ENCODE measurements at regions not wholly inside any gene's neighbourhood (a gene's known extent, or its start where the extent isn't known, plus 50 kb on each side); places are given as distances from the start of the nearest gene placed in this dataset.

DNA sequence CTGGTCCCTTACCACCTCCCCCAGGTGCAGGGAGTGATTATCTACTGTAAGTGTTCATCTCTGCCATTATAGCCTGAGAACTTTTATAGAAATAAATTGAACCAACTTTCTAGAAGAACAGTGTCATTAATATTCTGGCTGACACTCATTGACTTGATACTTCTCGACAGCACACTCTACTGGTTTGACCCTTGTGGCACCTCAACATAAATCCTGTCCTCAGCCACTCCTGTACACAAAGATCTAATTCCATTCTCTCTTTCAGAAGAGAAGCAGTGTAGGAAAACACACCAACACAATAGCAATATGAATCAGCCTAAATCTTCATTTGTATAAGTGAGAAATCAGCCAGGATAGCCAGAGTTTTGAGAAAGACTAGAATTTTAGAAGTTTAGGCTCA is 417.7 kb downstream of the TAF11L14 start:
- H3K27me3 ChIP-seq (ENCODE audit: control insufficient read depth, insufficient read depth, low read length), result no peaks in the 10 kb centered on the region
- intact Hi-C loops (cut with micrococcal nuclease; ENCODE audit: unreplicated experiment) (no loop called here), in situ Hi-C loops (cut with HindIII; ENCODE audit: low pct_unique_long_range_greater_than_20kb, low sequenced_read_pairs) (no loop called here)
- BruUV-seq (replicated peaks), result no TSS peak
- ChIA-PET POLR2A (no interaction called here), CTCF (no interaction called here)
- no peak overlapping the region for H3K27ac ChIP-seq (ENCODE audit: low read length)
- H3K9me3 ChIP-seq (ENCODE audit: control insufficient read depth, insufficient read depth, low read depth, low read length), result no peaks in the 10 kb centered on the region
- H3K4me1 ChIP-seq (ENCODE audit: control insufficient read depth, insufficient read depth, low read length), result no peaks in the 10 kb centered on the region
- no peak overlapping the region for H3K4me3 ChIP-seq (ENCODE audit: low read depth in 2 of 2, low read length in 2 of 2)
- TF ChIP-seq SIN3A (IDR thresholded peaks at IDR 0.05; ENCODE audit: borderline replicate concordance, insufficient read depth, low read depth, low read length) (no peak), TCF7L2 (IDR thresholded peaks at IDR 0.05; ENCODE audit: low read depth, low read length) (no peak), POLR2AphosphoS5 (IDR thresholded peaks at IDR 0.05; ENCODE audit: low read depth, low read length) (no peak)
- TF ChIP-seq, protein P1, sequence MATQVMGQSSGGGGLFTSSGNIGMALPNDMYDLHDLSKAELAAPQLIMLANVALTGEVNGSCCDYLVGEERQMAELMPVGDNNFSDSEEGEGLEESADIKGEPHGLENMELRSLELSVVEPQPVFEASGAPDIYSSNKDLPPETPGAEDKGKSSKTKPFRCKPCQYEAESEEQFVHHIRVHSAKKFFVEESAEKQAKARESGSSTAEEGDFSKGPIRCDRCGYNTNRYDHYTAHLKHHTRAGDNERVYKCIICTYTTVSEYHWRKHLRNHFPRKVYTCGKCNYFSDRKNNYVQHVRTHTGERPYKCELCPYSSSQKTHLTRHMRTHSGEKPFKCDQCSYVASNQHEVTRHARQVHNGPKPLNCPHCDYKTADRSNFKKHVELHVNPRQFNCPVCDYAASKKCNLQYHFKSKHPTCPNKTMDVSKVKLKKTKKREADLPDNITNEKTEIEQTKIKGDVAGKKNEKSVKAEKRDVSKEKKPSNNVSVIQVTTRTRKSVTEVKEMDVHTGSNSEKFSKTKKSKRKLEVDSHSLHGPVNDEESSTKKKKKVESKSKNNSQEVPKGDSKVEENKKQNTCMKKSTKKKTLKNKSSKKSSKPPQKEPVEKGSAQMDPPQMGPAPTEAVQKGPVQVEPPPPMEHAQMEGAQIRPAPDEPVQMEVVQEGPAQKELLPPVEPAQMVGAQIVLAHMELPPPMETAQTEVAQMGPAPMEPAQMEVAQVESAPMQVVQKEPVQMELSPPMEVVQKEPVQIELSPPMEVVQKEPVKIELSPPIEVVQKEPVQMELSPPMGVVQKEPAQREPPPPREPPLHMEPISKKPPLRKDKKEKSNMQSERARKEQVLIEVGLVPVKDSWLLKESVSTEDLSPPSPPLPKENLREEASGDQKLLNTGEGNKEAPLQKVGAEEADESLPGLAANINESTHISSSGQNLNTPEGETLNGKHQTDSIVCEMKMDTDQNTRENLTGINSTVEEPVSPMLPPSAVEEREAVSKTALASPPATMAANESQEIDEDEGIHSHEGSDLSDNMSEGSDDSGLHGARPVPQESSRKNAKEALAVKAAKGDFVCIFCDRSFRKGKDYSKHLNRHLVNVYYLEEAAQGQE (IDR thresholded peaks at IDR 0.05; ENCODE audit: insufficient read depth in 1 of 2, low read depth in 2 of 2, low read length in 1 of 2), result no peak
- TF ChIP-seq, protein P2, sequence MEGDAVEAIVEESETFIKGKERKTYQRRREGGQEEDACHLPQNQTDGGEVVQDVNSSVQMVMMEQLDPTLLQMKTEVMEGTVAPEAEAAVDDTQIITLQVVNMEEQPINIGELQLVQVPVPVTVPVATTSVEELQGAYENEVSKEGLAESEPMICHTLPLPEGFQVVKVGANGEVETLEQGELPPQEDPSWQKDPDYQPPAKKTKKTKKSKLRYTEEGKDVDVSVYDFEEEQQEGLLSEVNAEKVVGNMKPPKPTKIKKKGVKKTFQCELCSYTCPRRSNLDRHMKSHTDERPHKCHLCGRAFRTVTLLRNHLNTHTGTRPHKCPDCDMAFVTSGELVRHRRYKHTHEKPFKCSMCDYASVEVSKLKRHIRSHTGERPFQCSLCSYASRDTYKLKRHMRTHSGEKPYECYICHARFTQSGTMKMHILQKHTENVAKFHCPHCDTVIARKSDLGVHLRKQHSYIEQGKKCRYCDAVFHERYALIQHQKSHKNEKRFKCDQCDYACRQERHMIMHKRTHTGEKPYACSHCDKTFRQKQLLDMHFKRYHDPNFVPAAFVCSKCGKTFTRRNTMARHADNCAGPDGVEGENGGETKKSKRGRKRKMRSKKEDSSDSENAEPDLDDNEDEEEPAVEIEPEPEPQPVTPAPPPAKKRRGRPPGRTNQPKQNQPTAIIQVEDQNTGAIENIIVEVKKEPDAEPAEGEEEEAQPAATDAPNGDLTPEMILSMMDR (IDR thresholded peaks at IDR 0.05), result no peak
- DNase-seq (ENCODE audit: low read depth, low spot score), result no peak
- no peak for ATAC-seq
- no peaks in the 10 kb centered on the region for H3K36me3 ChIP-seq (ENCODE audit: control insufficient read depth, insufficient read depth, low read length)

DNA sequence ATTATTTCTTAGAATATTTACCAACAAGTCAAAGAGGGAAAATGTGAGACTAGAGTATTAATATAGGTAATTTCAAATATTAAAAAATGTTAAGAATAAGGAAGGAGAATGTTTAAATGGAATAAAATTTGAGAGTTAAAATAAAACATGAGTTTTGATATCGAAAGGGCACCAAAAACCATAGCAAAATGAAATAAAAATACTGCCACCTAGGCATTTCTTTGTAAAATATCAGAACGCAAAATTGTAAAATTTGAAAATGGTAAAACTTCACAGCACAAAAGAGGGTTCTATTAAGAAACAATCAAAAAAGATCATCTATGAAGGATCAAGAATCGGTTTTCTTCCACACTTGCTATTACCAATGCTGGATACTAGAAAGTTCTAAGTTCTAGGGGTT is 418.3 kb downstream of the TAF11L14 start:
- CTCF ChIA-PET, result no interaction called here
- TF ChIP-seq, protein P1 (IDR thresholded peaks at IDR 0.05; ENCODE audit: insufficient read depth in 1 of 2, low read depth in 2 of 2, low read length in 1 of 2), result no peak
- TF ChIP-seq TCF7L2 (IDR thresholded peaks at IDR 0.05; ENCODE audit: low read depth, low read length), result no peak
- TF ChIP-seq POLR2AphosphoS5 (IDR thresholded peaks at IDR 0.05; ENCODE audit: low read depth, low read length), result no peak
- TF ChIP-seq SIN3A (IDR thresholded peaks at IDR 0.05; ENCODE audit: borderline replicate concordance, insufficient read depth, low read depth, low read length), result no peak
- TF ChIP-seq, protein P2 (IDR thresholded peaks at IDR 0.05), result no peak
- ATAC-seq (no peak), DNase-seq (ENCODE audit: low read depth, low spot score) (no peak)
- no peaks in the 10 kb centered on the region for H3K9me3 ChIP-seq (ENCODE audit: control insufficient read depth, insufficient read depth, low read depth, low read length)
- H3K4me3 ChIP-seq (ENCODE audit: low read depth in 2 of 2, low read length in 2 of 2), result no peak overlapping the region
- BruUV-seq (replicated peaks), result no TSS peak
- in situ Hi-C loops (cut with HindIII; ENCODE audit: low pct_unique_long_range_greater_than_20kb, low sequenced_read_pairs) (no loop called here), intact Hi-C loops (cut with micrococcal nuclease; ENCODE audit: unreplicated experiment) (no loop called here)
- H3K27me3 ChIP-seq (ENCODE audit: control insufficient read depth, insufficient read depth, low read length), result no peaks in the 10 kb centered on the region
- POLR2A ChIA-PET, result no interaction called here
- H3K27ac ChIP-seq (ENCODE audit: low read length), result no peak overlapping the region
- no peaks in the 10 kb centered on the region for H3K4me1 ChIP-seq (ENCODE audit: control insufficient read depth, insufficient read depth, low read length)
- H3K36me3 ChIP-seq (ENCODE audit: control insufficient read depth, insufficient read depth, low read length), result no peaks in the 10 kb centered on the region
